Ascending aorta (tissue), 2 donors: ENCODE measurements at regions not wholly inside any gene's neighbourhood (a gene's known extent, or its start where the extent isn't known, plus 50 kb on each side); places are given as distances from the start of the nearest gene placed in this dataset.
"Not testable (repeated sequence)": the region's sequence is repeated elsewhere in the genome, so short reads cannot be mapped to it uniquely, and the experiment has no call there.

Experiments
- DNase-seq, 2 donors: peaks; one replicate each; pipeline ENCODE4 v3.0.0-alpha.2; 2019; ENCODE audit warnings: low spot score in 2 of 2
- H3K27ac ChIP-seq, 2 donors: fragments of 200-600 bp; sonication (generic); one replicate each; pipeline ENCODE4 v1.5.1; 2016 to 2017; ENCODE audit warnings: mild to moderate bottlenecking in 1 of 2
- H3K27me3 ChIP-seq: fragments of 200-600 bp; sonication (generic); one replicate; pipeline ENCODE4 v1.5.1; 2017
- H3K36me3 ChIP-seq, 2 donors: fragments of 200-600 bp; sonication (generic); one replicate each; pipeline ENCODE4 v1.5.1; 2016
- H3K4me1 ChIP-seq, 2 donors: fragments of 200-600 bp; sonication (generic); one replicate each; pipeline ENCODE4 v1.5.1; 2016 to 2017; ENCODE audit warnings: mild to moderate bottlenecking in 1 of 2
- H3K4me3 ChIP-seq, 2 donors: fragments of 200-600 bp; sonication (generic); one replicate each; pipeline ENCODE4 v1.5.1; 2016 to 2017; ENCODE audit warnings: mild to moderate bottlenecking in 1 of 2
- H3K9me3 ChIP-seq, 2 donors: fragments of 200-600 bp; sonication (generic); one replicate each; pipeline ENCODE4 v1.5.1; 2016
- CTCF ChIP-seq, 3 experiments: fragments of 200-600 bp in 2 of 3; fragments of 450-650 bp in 1 of 3; sonication (generic) in 2 of 3; IDR thresholded peaks; one replicate each; pipeline ENCODE4 v1.5.1; 2016 to 2019; ENCODE audit warnings: antibody characterized with exemption in 3 of 3, mild to moderate bottlenecking in 1 of 3, moderate library complexity in 1 of 3
- intact Hi-C: fragments of 100-400 bp; cut with DNase I; formaldehyde crosslinking; loops from one replicate; pipeline ENCODE4 v1.15.1; 2023

- no peaks in the 10 kb centered on the region for H3K9me3 ChIP-seq
- intact Hi-C loops: no loop called here
Observed at GRCh38 chr11:37142591-37142990, 544.6 kb upstream of the RAG2 start.

GRCh38 chr11:37141707-37142106, 543.7 kb upstream of the RAG2 start:
- H3K36me3 ChIP-seq: no peaks in the 10 kb centered on the region
- no peaks in the 10 kb centered on the region for H3K27me3 ChIP-seq
- no peaks in the 10 kb centered on the region for H3K4me1 ChIP-seq
- no peak for DNase-seq
- no peak overlapping the region for H3K4me3 ChIP-seq
- intact Hi-C loops: no loop called here
- H3K9me3 ChIP-seq: no peaks in the 10 kb centered on the region
- TF ChIP-seq CTCF (IDR thresholded peaks at IDR 0.05): no peak
- H3K27ac ChIP-seq: no peak overlapping the region

More at GRCh38 chr11:37142591-37142990, 544.6 kb upstream of the RAG2 start:
- no peak overlapping the region for H3K27ac ChIP-seq
- H3K36me3 ChIP-seq: no peaks in the 10 kb centered on the region
- no peak for DNase-seq
- no peaks in the 10 kb centered on the region for H3K4me1 ChIP-seq
- H3K4me3 ChIP-seq: no peak overlapping the region
- H3K27me3 ChIP-seq: no peaks in the 10 kb centered on the region
- no peak for TF ChIP-seq CTCF (IDR thresholded peaks at IDR 0.05)

- H3K36me3 ChIP-seq, H3K4me3 ChIP-seq, H3K27ac ChIP-seq, H3K9me3 ChIP-seq, intact Hi-C loops, H3K4me1 ChIP-seq, H3K27me3 ChIP-seq, DNase-seq: not testable (repeated sequence)
Observed at GRCh38 chr11:37135606-37136005, 537.6 kb upstream of the RAG2 start.

GRCh38 chr11:37134637-37135036, 536.6 kb upstream of the RAG2 start:
- no peak for TF ChIP-seq CTCF (IDR thresholded peaks at IDR 0.05)
- Histone ChIP-seq H3K27ac (no peak overlapping the region), H3K27me3 (no peaks in the 10 kb centered on the region), H3K4me3 (no peak overlapping the region), H3K4me1 (no peaks in the 10 kb centered on the region), H3K9me3 (no peaks in the 10 kb centered on the region), H3K36me3 (no peaks in the 10 kb centered on the region)
- intact Hi-C loops: no loop called here
- DNase-seq: no peak

GRCh38 chr11:37124384-37124783, 526.3 kb upstream of the RAG2 start:
- no peak for TF ChIP-seq CTCF (IDR thresholded peaks at IDR 0.05)
- Histone ChIP-seq H3K9me3 (no peaks in the 10 kb centered on the region), H3K36me3 (no peaks in the 10 kb centered on the region), H3K27ac (no peak overlapping the region), H3K27me3 (no peaks in the 10 kb centered on the region), H3K4me3 (no peak overlapping the region), H3K4me1 (no peaks in the 10 kb centered on the region)
- DNase-seq: no peak
- intact Hi-C loops: no loop called here

GRCh38 chr11:37115963-37116362, 517.9 kb upstream of the RAG2 start:
- Histone ChIP-seq H3K4me1 (no peaks in the 10 kb centered on the region), H3K27ac (no peak overlapping the region), H3K4me3 (no peak overlapping the region), H3K9me3 (no peaks in the 10 kb centered on the region), H3K27me3 (no peaks in the 10 kb centered on the region), H3K36me3 (no peaks in the 10 kb centered on the region)
- TF ChIP-seq CTCF (IDR thresholded peaks at IDR 0.05): no peak
- DNase-seq: no peak
- intact Hi-C loops: no loop called here
